Activated CD4-positive, alpha-beta T cell treated with anti-CD3 and anti-CD28 coated beads, Interleukin-10, Interleukin-2, amounts not matched to agents 100 ng/mL and 50 ng/mL, durations not matched to agents 16 hours and 8 hours (primary cell): ENCODE measurements at regions not wholly inside any gene's neighbourhood (a gene's known extent, or its start where the extent isn't known, plus 50 kb on each side); places are given as distances from the start of the nearest gene placed in this dataset.

Experiments used
- DNase-seq: peaks from one replicate; pipeline ENCODE4 v3.0.0-alpha.2; 2020

DNA sequence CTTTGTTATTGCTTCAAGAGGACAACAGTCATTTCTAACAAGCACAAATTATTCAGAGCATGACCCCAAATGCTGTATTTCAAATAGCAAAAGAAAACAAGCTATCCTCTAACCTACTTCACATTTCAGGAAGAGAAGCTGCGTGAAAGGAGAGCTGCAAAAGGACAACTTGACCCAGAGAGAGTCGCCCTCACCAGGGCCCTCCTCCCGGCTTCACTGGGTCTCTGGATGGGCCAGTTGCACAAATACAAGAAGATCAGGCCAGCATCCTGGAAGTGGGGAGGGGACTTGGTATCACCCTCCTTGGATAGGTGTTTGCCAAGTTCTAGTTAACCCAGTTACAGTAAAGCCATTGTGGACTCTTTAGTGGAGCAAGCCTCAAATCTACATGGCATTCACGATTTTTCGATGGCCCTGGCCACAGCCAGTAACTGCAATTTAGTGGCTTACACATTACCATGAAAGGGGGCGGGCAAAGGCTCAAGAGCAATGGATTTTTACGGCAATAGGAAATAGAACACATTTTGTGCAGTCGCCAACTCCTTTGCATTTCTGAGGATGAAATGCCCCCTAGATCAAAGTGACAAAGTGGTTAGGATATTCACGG lies 166.9 kb upstream of the DIO2 start:
- DNase-seq = no peak

DNA sequence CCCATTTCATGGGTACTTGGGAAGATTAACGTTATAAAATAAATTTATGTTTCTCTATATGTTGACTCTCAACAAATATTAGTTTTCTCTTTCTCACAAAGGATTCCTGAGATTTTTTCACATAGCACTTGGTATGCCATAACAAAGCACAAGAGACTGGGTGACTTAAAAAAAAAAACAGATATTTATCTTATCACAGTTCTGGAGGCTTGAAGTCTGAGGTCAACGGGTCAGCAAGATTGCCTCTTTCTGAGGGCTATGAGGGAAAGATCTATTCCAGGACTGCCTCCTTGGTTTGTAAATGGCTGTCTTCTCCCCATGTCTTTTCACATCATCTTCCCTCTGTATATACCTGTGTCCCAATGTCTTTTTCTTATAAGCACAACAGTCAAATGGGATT lies 153.5 kb upstream of the DIO2 start:
- DNase-seq = no peak

DNA sequence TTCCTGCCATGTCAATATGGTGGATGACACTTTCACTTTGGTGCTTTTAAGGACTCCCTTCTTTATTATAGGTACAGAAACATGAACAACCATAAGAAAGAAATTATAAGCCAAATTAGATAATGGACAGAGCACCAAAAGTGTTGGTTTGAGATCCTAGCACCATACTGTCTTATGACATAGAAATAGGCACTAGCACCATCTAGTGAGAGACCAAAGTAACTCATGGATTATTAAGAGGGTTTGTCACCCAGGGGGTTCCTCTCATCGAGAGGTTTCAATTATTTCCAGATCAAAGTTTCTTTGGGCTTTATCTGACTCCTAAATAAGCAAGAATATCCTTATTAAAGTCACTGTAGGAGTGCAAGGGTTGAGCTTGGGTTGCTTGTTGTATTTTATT lies 153.0 kb upstream of the DIO2 start:
- DNase-seq = no peak

- no peak for DNase-seq
These were observed 146.8 kb upstream of the DIO2 start for GRCh38 chr14:80358112-80358511.

DNA sequence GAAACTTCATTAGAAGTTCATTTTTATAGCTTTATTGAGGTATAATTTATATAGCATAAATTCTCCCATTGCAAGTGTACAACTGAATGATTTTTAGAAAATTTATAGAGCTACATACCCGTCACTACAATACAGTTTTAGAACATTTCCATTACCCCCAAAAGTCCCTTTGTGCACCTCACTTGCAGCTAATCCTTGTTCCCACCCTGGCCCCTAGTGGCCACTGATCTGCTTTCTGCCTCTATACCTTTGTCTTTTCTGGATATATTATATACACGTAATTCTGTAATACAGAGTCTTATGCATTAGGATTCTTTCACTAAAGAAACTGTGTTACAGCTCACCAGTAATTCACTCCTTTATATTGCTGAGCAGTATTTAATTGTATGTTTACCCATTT lies 145.1 kb upstream of the DIO2 start:
- no peak for DNase-seq

- DNase-seq = no peak
These were observed 143.7 kb upstream of the DIO2 start for GRCh38 chr14:80354860-80355581.

DNA sequence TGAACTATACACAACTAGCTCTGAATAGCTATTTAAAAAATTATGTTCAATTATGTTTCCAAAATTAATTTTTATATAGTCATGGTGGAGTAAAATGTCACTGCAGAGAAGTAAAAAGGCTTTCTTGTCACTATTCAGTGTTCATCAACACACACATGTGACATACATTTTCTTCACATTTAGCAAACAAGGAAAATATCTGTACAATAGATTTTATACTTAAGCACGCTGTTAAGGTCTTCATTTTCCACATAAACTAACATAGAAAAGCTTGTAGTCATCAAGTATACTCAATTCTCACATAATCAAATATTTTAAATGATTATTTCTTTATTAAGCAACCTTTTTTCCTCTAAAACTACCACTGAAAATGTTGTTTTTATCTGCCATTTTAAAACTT lies 141.2 kb upstream of the DIO2 start:
- DNase-seq = no peak

GRCh38 chr14:80350707-80351106 lies 139.4 kb upstream of the DIO2 start:
- DNase-seq = no peak

- DNase-seq = no peak
These were observed 135.1 kb upstream of the DIO2 start for GRCh38 chr14:80346395-80346794.

GRCh38 chr14:80344208-80344607 lies 132.9 kb upstream of the DIO2 start:
- no peak for DNase-seq

DNA sequence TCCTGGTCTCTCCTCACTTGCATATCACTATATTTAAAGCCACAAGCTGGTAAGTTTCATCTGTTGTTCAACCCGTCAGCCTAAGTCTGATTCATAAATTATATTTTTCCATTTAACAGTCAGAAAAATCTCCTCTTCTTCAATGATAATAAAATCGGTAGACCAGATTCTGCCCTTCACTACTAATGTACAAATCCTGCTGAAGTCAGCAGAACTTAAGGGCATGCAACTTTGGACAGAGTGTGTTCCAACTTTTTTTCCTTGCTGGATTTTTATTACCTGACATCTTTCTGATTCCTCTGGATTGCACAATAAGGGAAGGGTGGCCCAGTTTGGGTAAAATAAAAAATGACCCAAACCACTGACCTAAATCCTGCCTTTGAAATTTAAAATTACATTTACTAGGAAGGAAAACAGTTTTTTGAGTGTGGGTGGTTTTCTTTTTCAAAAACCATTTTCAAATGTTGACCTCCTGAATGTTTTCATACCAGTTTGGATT lies 125.4 kb upstream of the DIO2 start:
- DNase-seq = no peak

GRCh38 chr14:80325688-80326087 lies 114.4 kb upstream of the DIO2 start:
- no peak for DNase-seq

DNA sequence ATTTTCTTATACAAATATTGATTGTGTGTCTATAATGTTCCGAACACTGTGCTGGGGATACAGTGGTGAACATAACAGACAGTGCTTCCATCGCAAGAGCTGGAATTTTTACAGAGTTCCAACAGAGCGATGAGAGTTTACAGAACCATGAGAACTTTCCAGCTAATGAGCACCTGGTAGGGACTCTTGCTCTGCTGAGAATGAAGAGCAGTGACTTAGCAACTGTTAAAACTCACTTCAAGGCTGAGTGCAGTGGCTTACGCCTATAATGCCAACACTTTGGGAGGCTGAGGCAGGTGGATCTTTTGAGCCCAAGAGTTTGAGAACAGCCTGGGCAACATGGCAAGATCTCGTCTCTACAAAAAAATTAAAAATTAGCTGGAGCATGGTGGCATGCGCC lies 113.8 kb upstream of the DIO2 start:
- no peak for DNase-seq

DNA sequence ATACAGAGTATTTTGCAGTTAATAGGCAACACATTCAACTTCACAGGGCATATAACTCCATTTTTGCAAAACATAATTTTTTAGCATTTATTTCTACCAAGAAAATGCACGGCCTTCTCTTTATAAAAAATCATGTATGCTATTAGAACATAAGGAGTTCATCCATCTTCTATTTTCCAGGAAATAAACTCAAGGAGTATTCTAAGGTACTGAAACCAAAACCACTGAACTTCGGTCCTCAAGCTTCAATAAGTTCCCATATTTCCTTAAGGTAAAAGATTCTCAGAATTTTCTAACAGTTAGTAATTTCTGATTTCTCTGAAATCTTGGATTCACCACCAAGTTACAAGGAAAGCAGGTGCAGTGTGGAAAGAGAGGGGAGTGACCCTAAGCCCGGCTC lies 113.3 kb upstream of the DIO2 start:
- no peak for DNase-seq

DNA sequence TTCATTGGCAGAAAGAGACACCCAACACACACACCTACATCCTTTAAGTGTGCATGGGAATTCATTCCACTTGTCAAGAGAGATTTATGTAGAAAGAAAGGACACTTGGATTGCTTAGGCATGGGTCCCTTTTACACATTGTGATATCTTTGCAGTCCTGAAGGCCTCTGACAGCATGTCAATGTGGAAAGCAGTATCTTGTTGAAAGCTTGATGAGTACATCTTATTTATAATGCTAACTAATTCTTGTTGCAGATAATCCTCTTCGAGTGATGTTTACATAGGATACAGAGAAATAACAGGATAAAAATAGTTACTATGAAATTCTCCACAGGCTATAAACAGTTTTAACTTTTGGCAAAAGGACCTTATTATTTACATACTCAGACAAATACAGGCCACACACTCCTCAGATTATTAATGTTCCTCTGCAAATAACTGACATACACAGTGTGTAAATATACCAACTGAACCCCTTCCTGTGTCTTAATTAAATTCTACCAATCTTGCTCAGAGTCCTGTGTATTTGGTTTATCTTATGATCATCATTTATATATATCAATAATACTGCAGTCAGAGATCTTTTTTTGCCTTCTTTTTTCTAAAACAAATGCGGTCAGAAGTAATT lies 111.8 kb upstream of the DIO2 start:
- DNase-seq = no peak

DNA sequence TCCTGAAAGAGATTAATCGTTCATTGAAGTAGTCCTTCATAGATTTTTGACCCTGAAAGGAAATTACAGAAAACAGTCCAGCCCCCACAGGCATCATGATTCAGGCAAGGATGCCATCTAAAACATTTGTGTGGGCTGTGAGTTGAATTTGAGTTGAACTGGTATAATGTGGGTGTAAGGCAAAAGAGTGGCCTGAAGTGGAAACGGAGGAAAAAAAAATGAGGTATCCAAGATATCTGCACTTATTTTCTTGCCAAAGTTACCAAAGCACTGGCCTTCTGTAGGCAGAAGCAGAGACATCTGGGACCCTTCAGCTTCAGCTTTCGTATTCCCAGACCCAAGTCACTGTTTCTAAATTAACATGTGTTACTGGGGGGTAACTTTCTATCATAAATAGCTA lies 105.1 kb upstream of the DIO2 start:
- no peak for DNase-seq

- no peak for DNase-seq
These were observed 104.4 kb upstream of the DIO2 start for GRCh38 chr14:80315681-80316080.

DNA sequence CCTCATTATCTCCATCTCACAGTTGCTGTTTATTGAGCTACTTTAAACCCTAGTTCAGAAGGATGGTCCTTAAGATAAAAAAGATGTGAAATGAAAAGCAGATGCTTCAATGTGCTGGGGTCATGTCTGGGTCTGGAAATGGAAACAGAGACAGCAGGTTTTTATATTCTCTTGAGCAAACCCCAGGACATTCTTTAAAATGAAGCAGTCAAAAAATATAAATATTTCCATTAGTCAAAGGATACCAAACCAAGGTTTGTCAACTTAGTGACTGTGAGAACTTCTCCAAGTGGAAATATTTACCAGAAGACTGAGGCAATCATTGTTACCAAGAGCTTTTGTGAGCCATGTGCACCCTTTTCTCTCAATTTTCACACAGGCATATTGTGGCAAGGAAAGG lies 102.5 kb upstream of the DIO2 start:
- DNase-seq = no peak

GRCh38 chr14:80310938-80311750 lies 99.8 kb upstream of the DIO2 start:
- no peak for DNase-seq

DNA sequence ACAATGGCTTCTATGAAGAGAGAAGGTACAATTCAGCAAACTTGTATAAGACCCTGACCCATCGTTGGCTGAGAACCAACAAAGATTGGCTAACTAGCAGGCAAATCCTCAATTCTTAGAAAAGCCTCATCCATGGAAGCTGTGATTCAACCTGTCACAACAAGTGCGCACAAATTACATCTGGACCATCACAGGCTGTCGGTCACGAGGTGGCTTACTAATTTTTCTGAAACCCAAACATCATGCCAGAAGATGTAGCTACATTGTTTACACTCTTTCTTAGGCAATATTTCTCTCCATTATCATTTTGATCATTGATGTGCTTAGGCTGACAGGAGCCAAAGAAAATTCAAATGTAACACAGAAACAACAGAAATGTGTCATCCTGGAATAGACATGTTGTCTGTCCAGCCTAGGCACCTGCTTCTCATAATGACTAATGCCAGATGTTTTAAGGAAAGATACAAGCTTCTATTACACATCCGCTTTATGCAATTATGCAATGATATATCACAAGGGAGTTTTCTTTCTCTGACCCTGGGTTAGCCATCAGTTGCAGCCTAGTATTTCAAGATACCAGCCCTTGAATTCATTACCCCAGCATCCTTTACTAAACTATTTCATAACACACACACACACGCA lies 92.9 kb upstream of the DIO2 start:
- DNase-seq = no peak

GRCh38 chr14:80300351-80300750 lies 89.0 kb upstream of the DIO2 start:
- no peak for DNase-seq

DNA sequence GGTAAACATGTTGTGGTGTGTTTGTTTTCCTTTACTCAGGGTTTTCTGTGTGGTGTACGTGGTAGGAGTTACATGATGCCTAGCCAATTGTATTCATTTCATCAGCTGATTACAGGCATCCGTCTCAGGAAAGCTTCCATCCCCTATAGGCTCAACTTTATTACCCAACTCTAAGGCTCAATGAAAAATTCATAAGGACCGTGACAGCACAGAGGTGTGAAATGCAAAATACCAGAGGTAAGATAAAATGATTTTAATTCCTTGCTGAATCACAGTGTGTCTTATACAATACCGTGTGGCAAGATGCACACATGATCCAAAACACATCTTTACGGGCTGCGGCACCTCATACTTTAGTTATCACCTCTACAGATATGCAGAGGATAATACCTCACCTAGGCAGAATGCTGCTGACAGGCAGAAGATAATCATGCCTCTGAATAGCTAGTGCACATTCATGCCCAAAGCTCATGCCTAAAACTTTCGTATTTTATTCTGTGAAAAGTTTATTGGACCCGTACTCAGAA lies 87.2 kb upstream of the DIO2 start:
- DNase-seq = no peak

- no peak for DNase-seq
These were observed 79.8 kb upstream of the DIO2 start for GRCh38 chr14:80291101-80291500.
